K562 (cell line): ENCODE measurements at regions not wholly inside any gene's neighbourhood (a gene's known extent, or its start where the extent isn't known, plus 50 kb on each side); places are given as distances from the start of the nearest gene placed in this dataset.

Experiments used
- ATAC-seq: fragments of 200-7000 bp; cut with Tn5 transposase; 3 replicates; pipeline ENCODE4 v1.9.1; 2020; ENCODE audit warnings: moderate library complexity
- BruUV-seq: library from RNA; stranded (reverse); fragments of 400-500 nt; replicated peaks from 2 replicates; lab custom pipeline; 2021; lab: Mats Ljungman, UMichigan
- CTCF ChIA-PET: fragments of 300-600 bp; formaldehyde crosslinking; extraction: SDS; loops from one replicate; lab custom pipeline; 2021; ENCODE audit warnings: low intra/inter-chr PET ratio; lab: Yijun Ruan, JAX
- POLR2A ChIA-PET: fragments of 300-600, 350-650 bp; sonication (Branson Sonifier 250); formaldehyde crosslinking; extraction: SDS; loops from one replicate; lab custom pipeline; 2021; ENCODE audit warnings: antibody characterized with exemption, inconsistent platforms; lab: Yijun Ruan, JAX
- DNase-seq, 4 experiments: peaks; one replicate each; pipeline versions ENCODE4 v3.0.0 to v3.0.0-alpha.2; 2011 to 2018; ENCODE audit warnings: low spot score in 3 of 4, mixed read lengths in 3 of 4; ENCODE audit errors: extremely low read depth in 1 of 4
- FAIRE-seq: peaks from 2 replicates; lab custom pipeline; 2011; peaks lifted over from hg19 to GRCh38; lab: Jason Lieb, UNC
- H2AFZ ChIP-seq: 2 replicates; pipeline ENCODE4 v1.6.0; 2011; ENCODE audit warnings: low read depth, low read length, control low read depth, inconsistent platforms
- H3K27ac ChIP-seq: fragments of 200-600 bp; 3 replicates; pipeline ENCODE4 v1.8.0; 2011; ENCODE audit warnings: low read depth, mild to moderate bottlenecking, control low read depth, inconsistent platforms, low read length, moderate library complexity, mixed read lengths; ENCODE audit errors: extremely low read depth
- H3K27me3 ChIP-seq, 2 experiments: fragments of 300-600 bp in 1 of 2; 2 replicates in 1 of 2; 3 replicates in 1 of 2; pipeline versions ENCODE4 v1.6.0 to v1.8.0; 2011; ENCODE audit warnings: inconsistent platforms in 2 of 2, low read length in 2 of 2, mild to moderate bottlenecking in 1 of 2, mixed read lengths in 1 of 2, moderate library complexity in 1 of 2; ENCODE audit not compliant: control insufficient read depth in 2 of 2, insufficient read depth in 2 of 2
- H3K36me3 ChIP-seq: fragments of 300-600 bp; 3 replicates; pipeline ENCODE4 v1.8.0; 2011; ENCODE audit warnings: mild to moderate bottlenecking, low read length, inconsistent platforms; ENCODE audit not compliant: control insufficient read depth, insufficient read depth
- H3K4me1 ChIP-seq, 2 experiments: fragments of 200-600 bp in 1 of 2; replicated peaks in 1 of 2; 2 replicates in 1 of 2; 3 replicates in 1 of 2; pipeline versions ENCODE4 v1.5.1 to v1.8.0; 2011; ENCODE audit warnings: inconsistent platforms in 2 of 2, low read length in 2 of 2, mild to moderate bottlenecking in 1 of 2, mixed read lengths in 1 of 2, moderate library complexity in 1 of 2; ENCODE audit not compliant: control insufficient read depth in 2 of 2, insufficient read depth in 2 of 2
- H3K4me2 ChIP-seq: 2 replicates; pipeline ENCODE4 v1.6.1; 2011; ENCODE audit warnings: low read length, control low read depth, inconsistent platforms, mixed read lengths; ENCODE audit not compliant: insufficient read depth
- H3K4me3 ChIP-seq: fragments of 200-600 bp; sonication (generic), shearing (Covaris generic); 2 replicates; pipeline ENCODE4 v1.5.1; 2016; ENCODE audit warnings: control low read depth, inconsistent platforms
- H3K79me2 ChIP-seq: fragments of 200-600 bp; 3 replicates; pipeline ENCODE4 v1.8.0; 2011; ENCODE audit warnings: low read length, inconsistent platforms; ENCODE audit not compliant: control insufficient read depth, insufficient read depth
- H3K9ac ChIP-seq, 2 experiments: 2 replicates each; pipeline versions ENCODE4 v1.6.0 to v1.6.1; 2011; ENCODE audit warnings: low read depth in 2 of 2, low read length in 2 of 2, control low read depth in 1 of 2, inconsistent platforms in 1 of 2, mild to moderate bottlenecking in 1 of 2, mixed read lengths in 1 of 2; ENCODE audit not compliant: insufficient read depth in 1 of 2
- H3K9me1 ChIP-seq: one replicate; pipeline ENCODE4 v1.6.0; 2011; ENCODE audit warnings: inconsistent platforms, mild to moderate bottlenecking, low read length, moderate library complexity; ENCODE audit not compliant: control insufficient read depth, insufficient read depth
- H3K9me3 ChIP-seq: replicated peaks from 2 replicates; pipeline ENCODE4 v1.5.1; 2011; ENCODE audit warnings: low read depth, low read length, inconsistent platforms; ENCODE audit not compliant: control insufficient read depth, insufficient read depth
- H4K20me1 ChIP-seq: replicated peaks from 2 replicates; pipeline ENCODE4 v1.6.1; 2011; ENCODE audit warnings: low read length, inconsistent platforms, mixed read lengths; ENCODE audit not compliant: control insufficient read depth, insufficient read depth
- CUX1 ChIP-seq: fragments of 200-800 bp; sonication (Bioruptor generic); IDR thresholded peaks from 2 replicates; pipeline ENCODE4 v1.6.1; 2016; ENCODE audit warnings: missing genetic modification characterization, missing compliant biosample characterization
- HNRNPLL ChIP-seq: fragments of 200-400 bp; formaldehyde crosslinking; IDR thresholded peaks from 2 replicates; pipeline ENCODE4 v1.6.1; 2017; ENCODE audit warnings: low read length, low read depth, mild to moderate bottlenecking; ENCODE audit not compliant: poor library complexity, severe bottlenecking
- HOMEZ ChIP-seq: fragments of 250-450 bp; sonication (Bioruptor Pico); IDR thresholded peaks from 2 replicates; pipeline ENCODE4 v1.4.0; 2020; ENCODE audit warnings: mild to moderate bottlenecking, moderate library complexity
- MED1 ChIP-seq: sonication (generic); formaldehyde crosslinking; IDR thresholded peaks from 2 replicates; pipeline ENCODE4 v1.8.1; 2023; ENCODE audit warnings: missing genetic modification reagents, borderline replicate concordance
- PHF21A ChIP-seq: fragments of 450-650 bp; IDR thresholded peaks from 2 replicates; pipeline ENCODE4 v1.6.1; 2017; ENCODE audit warnings: low read depth, borderline replicate concordance
- ZNF197 ChIP-seq: fragments of 200-800 bp; sonication (Bioruptor generic); IDR thresholded peaks from 2 replicates; pipeline ENCODE4 v1.6.1; 2016; ENCODE audit warnings: low read depth, missing genetic modification characterization, missing compliant biosample characterization
- ZNF41 ChIP-seq: fragments of 250-450 bp; sonication (Bioruptor Pico); conservative IDR thresholded peaks from 2 replicates; pipeline ENCODE4 v1.4.0; 2020; ENCODE audit warnings: mild to moderate bottlenecking
- WGBS: fragments of 100-300 bp; shearing (Covaris generic); methylation state at CpG from one replicate; pipeline ENCODE4 v1.1.6; 2016; ENCODE audit warnings: low coverage, mixed read lengths; ENCODE audit not compliant: insufficient coverage; ENCODE audit errors: missing lambda C conversion rate; 5-methylcytosine and 5-hydroxymethylcytosine counted together
- in situ Hi-C: fragments of 300-500 bp; cut with MboI; formaldehyde crosslinking; loops from 4 replicates; pipeline ENCODE4 v1.15.0; 2018; ENCODE audit warnings: inconsistent platforms, mixed read lengths
- intact Hi-C: fragments of 100-400 bp; cut with micrococcal nuclease; formaldehyde crosslinking; loops from 2 replicates; pipeline ENCODE4 v1.14.2; 2022

GRCh38 chr21:35737449-35737848, 322.9 kb downstream of the SETD4 start (continued):
- TF ChIP-seq HOMEZ (no peak), CUX1 (no peak), ZNF197 (no peak)

- Histone ChIP-seq H3K27me3 (peaks cover 6 to 15% of the 10 kb centered on the region in 2 experiments; a peak in 2 of 5 replicates), H4K20me1 (no peaks in the 10 kb centered on the region), H3K9me1 (no peaks in the 10 kb centered on the region), H3K36me3 (no peaks in the 10 kb centered on the region), H3K27ac (no peak overlapping the region), H3K4me1 (no peaks in the 10 kb centered on the region), H3K4me3 (no peak overlapping the region), H2AFZ (no peak overlapping the region), H3K9ac (no peak overlapping the region), H3K79me2 (no peaks in the 10 kb centered on the region), H3K4me2 (no peak overlapping the region), H3K9me3 (no peaks in the 10 kb centered on the region)
- intact Hi-C loops: no loop called here
- ATAC-seq (no peak), DNase-seq (no peak), FAIRE-seq (no peak)
- ChIA-PET POLR2A (no interaction called here), CTCF (no interaction called here)
- no TSS peak for BruUV-seq
- 3% methylated on average over 10 of the region's 10 CpGs for WGBS
- in situ Hi-C loops: no loop called here
- no peak for TF ChIP-seq PHF21A
- no peak for TF ChIP-seq HNRNPLL
- no peak for TF ChIP-seq ZNF41 (CRISPR knock-in tag)
- no peak for TF ChIP-seq MED1 (CRISPR knock-in tag)
These were observed 327.5 kb downstream of the SETD4 start for GRCh38 chr21:35732788-35733187.
